NT2/D1 (cell line): ENCODE measurements at regions not wholly inside any gene's neighbourhood (a gene's known extent, or its start where the extent isn't known, plus 50 kb on each side); places are given as distances from the start of the nearest gene placed in this dataset.

Experiments
- SUZ12 ChIP-seq: IDR thresholded peaks from 2 replicates; pipeline ENCODE4 v1.6.1; 2011; ENCODE audit not compliant: insufficient read length, insufficient read depth; ENCODE audit errors: extremely low read depth
- YY1 ChIP-seq: IDR thresholded peaks from 2 replicates; pipeline ENCODE4 v1.6.1; 2011; ENCODE audit not compliant: insufficient read length, insufficient read depth
- ZNF274 ChIP-seq: IDR thresholded peaks from 2 replicates; pipeline ENCODE4 v1.6.1; 2011; ENCODE audit warnings: mild to moderate bottlenecking, low read depth, low read length

GRCh38 chr11:27771516-27771915, 71.3 kb upstream of the BDNF start:
- TF ChIP-seq YY1 (no peak), ZNF274 (no peak), SUZ12 (no peak)
